ENCODE measurements at regions not wholly inside any gene's neighbourhood (a gene's known extent, or its start where the extent isn't known, plus 50 kb on each side); places are given as distances from the start of the nearest gene placed in this dataset.

DNA sequence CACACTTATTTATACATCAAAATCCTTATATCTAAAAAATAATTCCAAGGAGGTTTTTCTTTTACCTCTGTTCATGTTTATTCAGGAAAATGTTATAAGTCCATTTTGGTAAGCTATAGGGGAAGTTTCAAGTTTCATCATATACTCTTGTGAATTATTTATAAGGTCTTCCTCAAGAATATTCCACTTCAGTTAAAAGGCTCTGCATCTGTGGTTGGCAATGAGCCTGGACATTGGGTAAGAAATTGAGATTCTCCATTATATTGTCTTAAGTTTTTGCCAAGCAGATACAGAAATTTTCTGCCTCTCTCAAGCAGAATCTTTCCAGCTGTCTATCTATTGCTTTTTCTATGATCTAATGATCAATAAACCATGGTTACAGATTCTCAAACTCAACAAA lies 641.9 kb downstream of the NLGN4X start:
- Histone ChIP-seq H4K20me1 (ENCODE audit: insufficient read depth) (no peaks in the 10 kb centered on the region), H3F3A (ENCODE audit: insufficient read depth, low read length, poor library complexity, severe bottlenecking) (no peaks in the 10 kb centered on the region), H3K79me2 (replicated peaks; ENCODE audit: insufficient read depth, low read length) (no peaks in the 10 kb centered on the region), H3K9ac (ENCODE audit: low read length) (no peak overlapping the region), H3K9me2 (ENCODE audit: insufficient read depth, low read length) (no peaks in the 10 kb centered on the region), H3K4me3 (ENCODE audit: low read length) (no peak overlapping the region), H3K4me2 (ENCODE audit: low read length) (no peak overlapping the region), H3K36me3 (ENCODE audit: insufficient read depth, low read length) (no peaks in the 10 kb centered on the region), H2AFZ (ENCODE audit: low read depth, low read length) (no peak overlapping the region), H3K9me3 (ENCODE audit: low read length) (no peaks in the 10 kb centered on the region), H3K27ac (ENCODE audit: low read length) (no peak overlapping the region), H3K27me3 (ENCODE audit: insufficient read depth, low read depth, low read length) (no peaks in the 10 kb centered on the region)
- TF ChIP-seq SMC3 (conservative IDR thresholded peaks at IDR 0.05; ENCODE audit: poor library complexity) (no peak), EZH2 (IDR thresholded peaks at IDR 0.05; ENCODE audit: borderline replicate concordance, insufficient read depth, low read length, poor library complexity, severe bottlenecking) (no peak), POLR2AphosphoS5 (IDR thresholded peaks at IDR 0.05) (no peak), EP300 (conservative IDR thresholded peaks at IDR 0.05; ENCODE audit: poor library complexity, severe bottlenecking) (no peak), RAD21 (conservative IDR thresholded peaks at IDR 0.05) (no peak), CTCF (IDR thresholded peaks at IDR 0.05; ENCODE audit: poor library complexity, severe bottlenecking) (no peak)
- TF ChIP-seq, protein P1, sequence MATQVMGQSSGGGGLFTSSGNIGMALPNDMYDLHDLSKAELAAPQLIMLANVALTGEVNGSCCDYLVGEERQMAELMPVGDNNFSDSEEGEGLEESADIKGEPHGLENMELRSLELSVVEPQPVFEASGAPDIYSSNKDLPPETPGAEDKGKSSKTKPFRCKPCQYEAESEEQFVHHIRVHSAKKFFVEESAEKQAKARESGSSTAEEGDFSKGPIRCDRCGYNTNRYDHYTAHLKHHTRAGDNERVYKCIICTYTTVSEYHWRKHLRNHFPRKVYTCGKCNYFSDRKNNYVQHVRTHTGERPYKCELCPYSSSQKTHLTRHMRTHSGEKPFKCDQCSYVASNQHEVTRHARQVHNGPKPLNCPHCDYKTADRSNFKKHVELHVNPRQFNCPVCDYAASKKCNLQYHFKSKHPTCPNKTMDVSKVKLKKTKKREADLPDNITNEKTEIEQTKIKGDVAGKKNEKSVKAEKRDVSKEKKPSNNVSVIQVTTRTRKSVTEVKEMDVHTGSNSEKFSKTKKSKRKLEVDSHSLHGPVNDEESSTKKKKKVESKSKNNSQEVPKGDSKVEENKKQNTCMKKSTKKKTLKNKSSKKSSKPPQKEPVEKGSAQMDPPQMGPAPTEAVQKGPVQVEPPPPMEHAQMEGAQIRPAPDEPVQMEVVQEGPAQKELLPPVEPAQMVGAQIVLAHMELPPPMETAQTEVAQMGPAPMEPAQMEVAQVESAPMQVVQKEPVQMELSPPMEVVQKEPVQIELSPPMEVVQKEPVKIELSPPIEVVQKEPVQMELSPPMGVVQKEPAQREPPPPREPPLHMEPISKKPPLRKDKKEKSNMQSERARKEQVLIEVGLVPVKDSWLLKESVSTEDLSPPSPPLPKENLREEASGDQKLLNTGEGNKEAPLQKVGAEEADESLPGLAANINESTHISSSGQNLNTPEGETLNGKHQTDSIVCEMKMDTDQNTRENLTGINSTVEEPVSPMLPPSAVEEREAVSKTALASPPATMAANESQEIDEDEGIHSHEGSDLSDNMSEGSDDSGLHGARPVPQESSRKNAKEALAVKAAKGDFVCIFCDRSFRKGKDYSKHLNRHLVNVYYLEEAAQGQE (IDR thresholded peaks at IDR 0.05; ENCODE audit: borderline replicate concordance) = no peak

- TF ChIP-seq, protein P1 (IDR thresholded peaks at IDR 0.05; ENCODE audit: borderline replicate concordance) = no peak
- TF ChIP-seq TAF1 (IDR thresholded peaks at IDR 0.05; ENCODE audit: low read depth) (no peak), RAD21 (conservative IDR thresholded peaks at IDR 0.05) (no peak), CTCF (IDR thresholded peaks at IDR 0.05; ENCODE audit: poor library complexity, severe bottlenecking) (no peak)
- H3K9me3 ChIP-seq (ENCODE audit: low read length) = no peaks in the 10 kb centered on the region
- no peak overlapping the region for H3K27ac ChIP-seq (ENCODE audit: low read length)
- H3K27me3 ChIP-seq (ENCODE audit: insufficient read depth, low read depth, low read length) = no peaks in the 10 kb centered on the region
- no peak overlapping the region for H3K4me2 ChIP-seq (ENCODE audit: low read length)
- no peaks in the 10 kb centered on the region for H3K9me2 ChIP-seq (ENCODE audit: insufficient read depth, low read length)
- no peak overlapping the region for H3K4me3 ChIP-seq (ENCODE audit: low read length)
- H3K79me2 ChIP-seq (replicated peaks; ENCODE audit: insufficient read depth, low read length) = no peaks in the 10 kb centered on the region
- H3K9ac ChIP-seq (ENCODE audit: low read length) = no peak overlapping the region
- H2AFZ ChIP-seq (ENCODE audit: low read depth, low read length) = no peak overlapping the region
- H3F3A ChIP-seq (ENCODE audit: insufficient read depth, low read length, poor library complexity, severe bottlenecking) = no peaks in the 10 kb centered on the region
- H3K36me3 ChIP-seq (ENCODE audit: insufficient read depth, low read length) = no peaks in the 10 kb centered on the region
- H4K20me1 ChIP-seq (ENCODE audit: insufficient read depth) = no peaks in the 10 kb centered on the region
Observed at GRCh38 chrX:5575407-5575806, 653.3 kb downstream of the NLGN4X start.

Data from neural cell (in vitro differentiated cells).